Activated CD4-positive, alpha-beta T cell treated with anti-CD3 and anti-CD28 coated beads for 1 hour (primary cell): ENCODE measurements at regions not wholly inside any gene's neighbourhood (a gene's known extent, or its start where the extent isn't known, plus 50 kb on each side); places are given as distances from the start of the nearest gene placed in this dataset.

Source experiments
- DNase-seq: peaks from one replicate; pipeline ENCODE4 v3.0.0-alpha.2; 2020

DNA sequence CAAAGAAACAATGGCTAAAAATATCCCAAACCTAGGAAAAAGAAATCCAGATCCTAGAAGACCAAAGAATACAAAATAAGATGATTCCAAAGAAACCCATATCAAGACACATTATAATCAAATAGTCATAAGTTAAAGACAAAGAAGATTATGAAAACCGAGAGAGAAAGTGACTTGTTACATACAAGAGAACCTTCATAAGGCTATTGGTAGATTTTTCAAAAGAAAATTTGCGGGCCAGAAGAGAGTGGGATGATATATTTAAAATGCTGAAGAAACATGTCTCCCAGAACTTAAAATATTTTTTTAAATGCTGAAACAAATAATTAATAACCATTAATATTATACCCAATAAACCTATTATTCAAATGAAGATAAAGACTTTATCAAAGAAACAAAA lies 687.3 kb downstream of the TLE4 start:
- no peak for DNase-seq

DNA sequence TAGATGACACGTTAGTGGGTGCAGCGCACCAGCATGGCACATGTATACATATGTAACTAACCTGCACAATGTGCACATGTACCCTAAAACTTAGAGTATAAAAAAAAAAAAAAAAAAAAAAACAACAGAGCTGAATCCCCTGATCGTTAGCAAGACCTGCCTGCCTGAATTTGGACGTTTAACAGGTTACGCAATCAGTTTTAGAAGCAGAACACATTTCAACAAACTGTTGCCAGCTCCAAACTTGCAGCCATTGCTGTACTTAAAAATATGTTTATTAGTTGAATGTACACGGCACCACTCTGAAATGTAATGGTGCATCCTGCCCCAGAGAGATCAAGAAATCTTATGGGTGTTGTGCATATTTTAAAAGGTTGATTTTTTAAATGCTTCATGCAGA lies 680.0 kb downstream of the TLE4 start:
- DNase-seq, result no peak

GRCh38 chr9:80242022-80242421 lies 670.3 kb downstream of the TLE4 start:
- DNase-seq, result no peak

GRCh38 chr9:80235752-80236151 lies 664.0 kb downstream of the TLE4 start:
- DNase-seq, result no peak

- DNase-seq, result no peak
Observed at GRCh38 chr9:80233906-80234305, 662.1 kb downstream of the TLE4 start.

GRCh38 chr9:80233102-80233843 lies 661.5 kb downstream of the TLE4 start:
- DNase-seq, result no peak

DNA sequence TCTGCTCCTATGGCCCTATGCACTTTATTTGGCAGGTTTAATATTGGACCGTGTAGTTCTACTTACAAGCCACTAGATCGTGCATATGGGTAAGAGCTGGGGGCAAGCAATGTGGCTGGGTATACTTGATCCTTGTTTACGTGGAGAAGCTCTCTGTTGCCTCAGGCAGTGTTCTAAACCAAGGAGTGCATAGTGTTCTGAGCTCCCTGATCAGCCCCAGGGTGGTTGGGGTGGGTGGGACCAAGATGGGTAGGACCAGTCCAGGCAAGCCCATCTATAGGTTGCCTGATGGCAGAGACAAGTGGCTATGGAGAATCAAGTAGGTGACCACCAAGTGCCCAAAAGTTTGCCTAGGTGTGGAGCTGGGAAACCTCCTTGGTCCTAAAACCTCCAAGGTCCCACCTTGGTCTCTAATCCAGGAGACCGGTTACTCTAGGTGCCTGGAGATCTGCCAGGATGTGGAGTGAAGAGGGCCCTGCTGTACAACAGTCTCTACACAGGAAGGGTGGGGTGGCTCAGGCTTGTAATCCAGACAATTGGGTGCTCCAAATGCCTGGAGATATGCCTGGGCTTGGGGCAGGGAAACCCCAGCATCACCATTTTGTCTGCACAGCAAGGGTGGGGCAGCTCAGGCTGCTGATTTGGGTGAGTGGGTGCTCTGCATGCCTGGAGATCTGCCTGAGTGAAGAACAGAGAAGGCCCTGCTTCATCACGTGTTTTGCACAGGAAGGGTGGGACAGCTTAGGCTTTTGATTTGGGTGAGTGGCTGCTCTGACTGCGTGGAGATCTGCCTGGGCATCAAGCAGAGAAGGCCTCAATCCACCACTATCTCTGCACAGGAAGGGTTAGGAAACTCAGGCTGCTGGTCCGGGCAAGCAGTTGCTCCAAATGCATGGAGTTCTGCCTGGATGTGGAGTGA lies 659.8 kb downstream of the TLE4 start:
- DNase-seq, result no peak

DNA sequence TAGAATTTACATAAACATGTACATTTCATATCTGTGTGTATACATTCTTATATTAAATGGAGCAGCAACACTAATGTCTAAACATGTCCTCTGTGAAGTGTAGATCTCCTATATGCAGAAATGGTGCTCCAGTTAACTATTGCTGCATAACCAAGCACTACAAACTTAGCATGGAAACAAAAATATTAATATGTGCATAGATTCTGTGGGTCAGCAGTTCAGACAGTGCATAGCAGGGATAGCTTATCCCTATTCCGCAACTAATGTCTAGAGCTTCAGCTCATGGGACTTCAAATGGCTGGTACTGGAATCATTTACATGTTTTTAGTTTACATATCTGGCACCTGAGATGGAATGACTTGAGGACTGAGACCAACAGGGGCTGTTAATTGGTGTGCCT lies 652.1 kb downstream of the TLE4 start:
- DNase-seq, result no peak

DNA sequence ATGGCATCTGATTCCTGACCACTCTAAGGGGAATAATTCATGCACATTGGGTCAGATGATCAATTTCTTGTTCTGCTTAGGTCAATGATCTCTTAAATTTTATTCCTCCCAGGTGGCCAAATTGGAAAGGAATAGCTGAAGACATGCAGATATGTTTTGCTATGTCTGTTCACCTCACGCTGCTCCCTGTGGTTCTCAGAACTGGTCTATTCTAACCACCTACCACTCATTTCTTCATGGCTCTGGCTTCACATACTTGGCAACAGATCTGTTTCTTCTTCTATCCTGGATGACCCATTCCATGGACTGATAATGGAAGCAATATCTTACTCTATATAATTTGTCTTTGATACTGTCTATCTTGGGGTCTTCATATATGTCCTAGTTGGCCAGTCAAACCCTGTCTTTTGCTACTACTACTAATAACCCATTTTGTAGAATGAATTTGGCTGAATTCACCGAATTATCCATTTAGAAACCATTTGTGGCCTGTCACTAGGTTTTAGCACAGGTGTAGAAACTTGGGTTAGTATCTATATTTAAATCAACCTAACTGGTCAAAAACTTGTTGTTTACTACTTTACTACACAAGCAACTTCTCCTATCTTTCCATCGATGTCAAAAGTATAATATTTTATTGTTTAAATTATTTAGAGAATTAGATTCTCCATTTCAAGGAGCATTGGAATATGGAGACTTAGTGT lies 650.9 kb downstream of the TLE4 start:
- DNase-seq, result no peak

GRCh38 chr9:80218328-80218727 lies 646.6 kb downstream of the TLE4 start:
- DNase-seq, result no peak

GRCh38 chr9:80213613-80214012 lies 641.8 kb downstream of the TLE4 start:
- DNase-seq, result no peak

DNA sequence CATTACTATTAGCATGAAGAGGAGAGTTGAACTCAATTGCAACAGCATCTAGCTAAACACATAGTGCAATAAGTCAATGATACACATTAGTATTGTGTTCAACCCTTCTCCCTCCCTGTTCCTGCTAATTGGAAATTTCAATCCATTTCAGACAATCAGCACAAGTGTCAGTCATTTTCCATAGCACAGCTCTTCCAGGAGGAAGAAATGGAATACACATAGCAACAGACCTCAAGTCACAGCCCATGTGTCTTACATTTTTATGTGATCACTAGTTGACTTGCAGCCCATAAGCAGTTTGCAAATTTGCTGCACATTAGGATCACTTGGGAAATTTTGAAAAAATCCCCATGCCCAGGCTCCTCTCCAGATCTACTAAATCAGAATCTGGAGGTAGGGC lies 636.9 kb downstream of the TLE4 start:
- DNase-seq, result no peak

DNA sequence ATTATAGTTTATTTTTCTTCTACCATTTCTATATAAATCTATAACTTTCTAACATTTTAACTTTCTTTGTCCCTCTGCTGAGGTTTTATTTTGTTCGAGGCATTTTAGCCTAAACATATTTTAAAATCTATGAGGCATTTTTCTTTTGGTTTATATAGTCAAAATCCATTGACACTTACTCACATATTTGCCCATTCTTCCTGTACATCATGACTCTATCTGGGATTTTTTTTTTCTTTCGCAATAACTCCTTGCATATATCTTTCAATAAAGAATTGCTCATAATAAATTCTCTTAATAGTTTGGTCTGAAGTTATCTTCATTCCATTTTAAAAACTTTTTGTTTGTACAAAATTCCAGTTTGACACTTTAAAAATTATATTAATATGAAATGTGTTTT lies 632.3 kb downstream of the TLE4 start:
- no peak for DNase-seq

GRCh38 chr9:80197661-80198060 lies 625.9 kb downstream of the TLE4 start:
- no peak for DNase-seq

DNA sequence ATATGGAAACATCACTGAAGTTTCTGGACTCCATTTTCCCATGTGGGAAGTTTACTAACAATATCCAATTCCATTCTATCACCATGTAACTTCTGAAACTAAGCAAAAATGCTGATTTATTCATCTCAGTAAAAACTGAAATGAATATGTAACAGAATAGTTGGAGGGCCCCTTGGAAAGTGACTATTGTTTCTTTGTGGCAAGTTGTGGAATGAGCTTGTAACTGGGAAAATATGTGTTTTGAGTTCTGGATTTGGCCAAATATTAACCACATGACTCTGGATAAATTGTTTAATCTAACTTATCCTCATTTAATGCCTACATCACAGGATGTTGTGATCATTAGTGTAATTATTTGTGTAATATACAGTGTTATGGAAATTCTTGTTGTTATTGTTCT lies 619.3 kb downstream of the TLE4 start:
- DNase-seq, result no peak

DNA sequence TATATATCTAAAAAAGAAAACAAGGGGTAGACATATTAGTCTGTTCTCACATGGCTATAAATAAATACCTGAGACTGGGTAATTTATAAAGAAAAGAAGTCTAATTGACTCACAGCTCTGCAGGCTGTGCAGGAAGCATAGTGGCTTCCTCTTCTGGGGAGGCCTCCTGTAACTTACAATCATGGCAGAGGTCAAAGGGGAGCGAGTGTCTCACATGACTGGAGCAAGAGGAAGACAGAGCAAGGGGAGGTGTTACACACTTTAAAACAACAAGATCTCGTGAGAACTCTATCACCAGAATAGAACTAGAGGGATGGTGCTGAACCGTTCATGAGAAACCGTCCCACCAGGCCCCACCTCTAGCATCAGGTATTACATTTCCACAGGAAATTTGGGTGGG lies 616.8 kb downstream of the TLE4 start:
- DNase-seq, result no peak

- DNase-seq, result no peak
Observed at GRCh38 chr9:80185112-80185738, 613.5 kb downstream of the TLE4 start.

GRCh38 chr9:80177949-80178480 lies 606.2 kb downstream of the TLE4 start:
- DNase-seq, result no peak

DNA sequence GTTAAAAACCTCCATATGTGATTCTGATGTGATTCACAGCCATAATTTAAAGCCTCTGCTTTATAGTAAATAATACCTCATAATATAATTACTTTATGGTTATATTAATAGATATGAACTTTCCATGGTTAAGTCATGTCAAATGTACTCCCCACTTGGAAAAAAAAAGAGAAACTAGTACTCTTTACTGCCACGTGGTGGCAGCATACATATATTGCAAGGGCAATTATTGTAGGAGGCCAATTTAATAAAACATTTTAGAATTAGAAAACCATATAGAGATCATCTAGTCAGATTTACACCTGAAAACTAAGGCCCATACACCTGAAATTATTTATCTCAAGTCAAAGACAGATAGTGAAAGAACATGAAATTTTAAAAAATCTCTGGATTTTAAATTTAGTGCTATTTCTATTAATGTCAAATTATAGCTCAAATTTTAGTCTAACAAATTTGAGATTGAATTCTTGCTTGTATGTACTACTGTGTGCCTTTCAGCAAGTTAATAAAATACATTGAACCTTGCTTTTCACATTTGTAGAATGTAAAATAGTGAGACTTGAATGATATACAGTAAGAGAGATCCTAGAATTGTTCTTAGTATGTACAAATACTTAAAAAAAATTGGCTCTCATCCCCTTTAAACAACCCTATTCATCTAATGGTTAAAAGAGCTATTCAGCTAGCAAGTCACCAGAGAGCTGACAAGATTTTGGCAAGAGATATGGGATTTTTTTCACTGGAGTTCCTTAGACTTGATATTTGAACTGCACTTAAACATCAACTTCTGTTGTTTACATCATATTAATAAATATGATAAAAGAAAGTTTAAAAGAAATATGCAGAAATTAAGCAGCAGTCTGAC lies 603.8 kb downstream of the TLE4 start:
- no peak for DNase-seq

DNA sequence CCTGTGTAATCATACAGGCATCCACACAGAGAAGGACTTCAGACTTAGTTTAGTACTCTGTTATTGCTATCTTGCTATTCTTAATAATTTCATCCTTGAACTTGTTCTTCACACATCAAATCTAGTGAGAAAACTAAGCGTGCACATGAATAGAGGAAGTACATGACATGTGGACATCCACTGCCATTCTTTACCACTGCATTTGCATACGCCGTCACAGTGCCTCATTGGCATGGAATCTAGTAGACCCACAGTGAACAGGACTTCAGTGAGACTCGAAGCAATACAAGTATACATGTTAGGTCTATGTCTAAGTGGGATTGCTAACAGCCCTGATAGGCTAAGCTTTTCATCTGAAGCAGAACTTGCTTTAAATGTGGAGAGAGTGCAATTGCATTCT lies 592.1 kb downstream of the TLE4 start:
- no peak for DNase-seq

DNA sequence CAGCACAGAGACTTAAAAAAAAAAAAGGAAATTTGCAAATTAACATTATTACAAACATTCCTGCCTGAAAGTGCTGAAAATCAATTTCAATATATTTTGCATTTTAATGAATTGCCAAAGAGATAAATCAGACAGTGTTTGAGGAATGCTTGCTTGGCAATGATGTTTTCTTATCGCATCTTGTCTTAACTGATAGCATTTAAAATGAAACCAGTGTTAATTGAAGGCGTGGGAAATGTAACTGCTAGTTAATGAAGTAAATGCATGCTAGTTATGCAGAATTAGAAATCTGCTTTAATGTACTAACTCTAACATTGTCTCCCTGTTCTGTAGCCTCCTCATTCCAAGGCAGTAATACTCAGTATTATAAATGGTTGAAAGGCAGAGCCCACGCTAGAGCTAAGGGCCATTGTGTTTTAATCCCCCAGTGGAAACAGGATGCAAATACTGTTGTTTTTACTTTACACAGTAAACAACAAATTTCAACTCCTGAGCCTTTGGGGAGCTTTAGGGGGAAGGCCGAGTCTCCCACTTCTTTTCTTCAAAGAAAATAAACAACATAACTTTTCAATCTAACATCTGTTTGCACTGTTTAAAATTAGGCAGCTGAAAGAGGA lies 586.9 kb downstream of the TLE4 start:
- DNase-seq, result no peak
